ENCODE measurements at regions not wholly inside any gene's neighbourhood (a gene's known extent, or its start where the extent isn't known, plus 50 kb on each side); places are given as distances from the start of the nearest gene placed in this dataset.
A peak's percentile ranks its signal among the peaks of the same experiment; 100 is the strongest.
"Not testable (repeated sequence)": the region's sequence is repeated elsewhere in the genome, so short reads cannot be mapped to it uniquely, and the experiment has no call there.

- DNase-seq: no peak
Observed at GRCh38 chr6:37580176-37580955, 80.7 kb upstream of the CCDC167 start.

- DNase-seq: no peak
Observed at GRCh38 chr6:37579444-37580067, 79.9 kb upstream of the CCDC167 start.

GRCh38 chr6:37578104-37578503, 78.4 kb upstream of the CCDC167 start:
- no peak for DNase-seq

- DNase-seq: no peak
Observed at GRCh38 chr6:37576336-37576737, 76.6 kb upstream of the CCDC167 start.

- DNase-seq: no peak
Observed at GRCh38 chr6:37575221-37575620, 75.5 kb upstream of the CCDC167 start.

- DNase-seq: no peak
Observed at GRCh38 chr6:37572334-37572733, 72.6 kb upstream of the CCDC167 start.

- DNase-seq: no peak
Observed at GRCh38 chr6:37570482-37571133, 70.9 kb upstream of the CCDC167 start.

GRCh38 chr6:37569743-37570481, 70.2 kb upstream of the CCDC167 start:
- no peak for DNase-seq

GRCh38 chr6:37569317-37569716, 69.6 kb upstream of the CCDC167 start:
- DNase-seq: no peak

- no peak for DNase-seq
Observed at GRCh38 chr6:37566950-37567349, 67.3 kb upstream of the CCDC167 start.

- DNase-seq: peak; percentile 32 to 49
Observed at GRCh38 chr6:37566111-37566949, 66.6 kb upstream of the CCDC167 start.

- DNase-seq: peak; percentile 44 to 51
Observed at GRCh38 chr6:37565267-37566110, 65.8 kb upstream of the CCDC167 start.

GRCh38 chr6:37562926-37563288, 63.2 kb upstream of the CCDC167 start:
- not testable (repeated sequence) for DNase-seq

- no peak for DNase-seq
Observed at GRCh38 chr6:37561361-37561760, 61.7 kb upstream of the CCDC167 start.

GRCh38 chr6:37560737-37561103, 61.0 kb upstream of the CCDC167 start:
- DNase-seq: no peak

GRCh38 chr6:37559501-37559900, 59.8 kb upstream of the CCDC167 start:
- no peak for DNase-seq

- DNase-seq: no peak
Observed at GRCh38 chr6:37559050-37559449, 59.4 kb upstream of the CCDC167 start.

- DNase-seq: no peak
Observed at GRCh38 chr6:37558646-37559045, 59.0 kb upstream of the CCDC167 start.

- no peak for DNase-seq
Observed at GRCh38 chr6:37558168-37558567, 58.5 kb upstream of the CCDC167 start.

GRCh38 chr6:37557645-37558114, 58.0 kb upstream of the CCDC167 start:
- DNase-seq: no peak

- no peak for DNase-seq
Observed at GRCh38 chr6:37556881-37557644, 57.4 kb upstream of the CCDC167 start.

Measured in NCI-H1930 (cell line).